Amniotic epithelial cell (primary cell): ENCODE measurements at regions not wholly inside any gene's neighbourhood (a gene's known extent, or its start where the extent isn't known, plus 50 kb on each side); places are given as distances from the start of the nearest gene placed in this dataset.

Experiments used
- DNase-seq: peaks from one replicate; pipeline ENCODE4 v3.0.0-alpha.2; 2010; ENCODE audit warnings: low read depth

- DNase-seq = no peak
Observed at GRCh38 chr7:76149847-76150691, 51.6 kb upstream of the SRRM3 start.
